Activated effector memory CD4-positive, alpha-beta T cell treated with anti-CD3 and anti-CD28 coated beads, Interleukin-2, amount 50 U/mL, for 16 hours (primary cell): ENCODE measurements at regions not wholly inside any gene's neighbourhood (a gene's known extent, or its start where the extent isn't known, plus 50 kb on each side); places are given as distances from the start of the nearest gene placed in this dataset.
"Not testable (repeated sequence)": the region's sequence is repeated elsewhere in the genome, so short reads cannot be mapped to it uniquely, and the experiment has no call there.

Experiments used
- DNase-seq: peaks from one replicate; pipeline ENCODE4 v3.0.0-alpha.2; 2020

GRCh38 chr11:97461044-97461880, 1071.4 kb downstream of the JRKL start:
- no peak for DNase-seq

DNA sequence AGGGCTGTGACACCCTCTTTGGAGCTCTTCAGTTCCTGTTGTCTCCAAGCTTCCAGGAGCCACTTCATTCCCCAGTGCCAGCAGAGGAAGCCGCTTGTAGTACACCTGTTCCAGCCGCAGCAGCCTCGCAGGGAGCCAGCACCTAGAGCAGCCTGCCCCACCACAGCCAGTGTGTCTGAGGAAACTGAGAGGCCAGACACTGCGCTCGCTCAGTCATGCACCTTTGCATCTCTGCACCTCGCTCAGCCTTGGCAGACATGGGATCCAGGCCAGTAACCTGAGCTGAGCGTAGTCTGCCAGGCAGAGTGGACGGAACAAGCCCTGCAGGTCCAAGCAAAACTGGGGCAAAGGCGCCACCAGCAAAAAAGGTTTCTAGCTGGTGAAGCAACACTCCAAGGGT, 1072.1 kb downstream of the JRKL start:
- DNase-seq: no peak

- no peak for DNase-seq
Observed at GRCh38 chr11:97463891-97464290, 1074.1 kb downstream of the JRKL start.

DNA sequence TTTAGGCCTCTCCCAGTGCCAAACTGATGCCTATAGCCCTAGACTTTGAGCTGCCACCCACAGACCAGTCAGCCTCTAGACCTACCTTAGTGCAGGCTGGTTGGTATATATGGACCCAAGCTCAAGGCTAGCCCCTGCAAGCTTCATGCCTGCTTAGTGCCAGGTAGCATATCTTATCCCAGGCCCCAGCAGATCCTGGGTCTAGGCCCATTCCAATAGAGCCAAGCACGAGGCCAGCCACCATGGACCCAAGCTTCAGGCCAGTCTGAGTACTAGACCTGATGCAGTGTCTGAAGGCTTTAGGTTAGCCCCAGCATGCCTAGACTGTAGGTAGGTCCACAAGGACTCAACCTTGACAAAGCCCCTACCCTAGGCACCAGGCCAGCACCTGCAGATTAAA, 1081.7 kb downstream of the JRKL start:
- no peak for DNase-seq

GRCh38 chr11:97487387-97487786, 1097.6 kb downstream of the JRKL start:
- no peak for DNase-seq

GRCh38 chr11:97498891-97499290, 1109.1 kb downstream of the JRKL start:
- DNase-seq: no peak

DNA sequence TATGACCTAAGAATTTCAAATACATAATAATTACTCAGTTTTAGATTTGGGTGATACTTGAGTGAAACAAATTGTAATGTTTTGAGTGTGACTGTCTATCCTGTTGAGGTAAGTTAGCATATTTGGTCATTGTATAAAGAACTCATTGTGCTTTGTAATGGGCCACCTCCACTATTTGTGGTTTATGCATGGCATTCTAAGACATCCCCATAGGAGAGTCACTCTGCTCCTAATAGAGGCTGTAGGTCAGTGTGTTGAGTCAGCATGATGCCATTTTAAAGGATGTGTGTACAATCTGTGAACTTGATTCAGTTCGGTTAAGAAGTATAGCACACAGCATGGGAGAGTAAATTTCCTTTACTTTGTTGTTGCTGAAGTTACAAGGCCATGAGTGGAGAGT, 1112.4 kb downstream of the JRKL start:
- DNase-seq: no peak

- no peak for DNase-seq
Observed at GRCh38 chr11:97506076-97506759, 1116.4 kb downstream of the JRKL start.

- no peak for DNase-seq
Observed at GRCh38 chr11:97514446-97514845, 1124.6 kb downstream of the JRKL start.

- DNase-seq: no peak
Observed at GRCh38 chr11:97516688-97517087, 1126.9 kb downstream of the JRKL start.

DNA sequence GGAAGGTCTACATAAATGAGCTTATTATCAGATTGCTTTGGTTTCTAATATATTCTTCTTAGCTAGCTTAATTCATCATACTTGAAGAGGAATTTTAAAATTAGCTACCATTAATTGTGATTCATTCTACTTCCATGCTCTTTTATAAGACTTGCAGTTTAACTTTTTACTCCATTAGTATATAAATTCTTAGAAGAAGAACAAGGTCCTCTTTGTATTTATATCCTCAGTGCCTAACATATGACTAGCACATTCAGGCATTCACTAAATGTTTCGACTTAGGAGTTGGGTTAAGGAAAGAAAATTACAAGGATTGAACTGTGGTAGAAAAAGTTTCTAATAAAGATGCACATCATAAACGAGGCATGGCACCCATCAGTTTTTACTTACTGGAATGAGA, 1135.5 kb downstream of the JRKL start:
- no peak for DNase-seq

GRCh38 chr11:97537407-97538150, 1147.8 kb downstream of the JRKL start:
- peak; percentile 57 for DNase-seq

DNA sequence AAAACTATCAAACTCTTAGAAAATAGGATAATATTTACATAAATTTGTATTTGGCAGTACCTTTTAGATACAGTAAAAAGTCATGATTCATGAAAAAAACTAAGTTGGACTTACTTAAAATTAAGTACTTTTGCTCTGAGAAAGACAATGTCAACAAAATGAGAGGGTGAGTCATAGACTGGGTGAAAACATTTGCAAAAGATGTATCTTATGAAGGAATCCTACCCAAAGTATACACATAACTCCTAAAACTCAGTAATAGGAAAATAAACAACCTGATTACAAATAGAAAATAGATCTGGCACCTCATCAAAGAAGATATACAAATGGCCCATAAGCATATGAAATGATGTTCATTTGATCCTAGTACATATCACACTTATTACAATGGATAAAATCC, 1154.6 kb downstream of the JRKL start:
- no peak for DNase-seq

GRCh38 chr11:97548280-97548679, 1158.5 kb downstream of the JRKL start:
- DNase-seq: no peak

GRCh38 chr11:97557399-97557798, 1167.6 kb downstream of the JRKL start:
- no peak for DNase-seq

DNA sequence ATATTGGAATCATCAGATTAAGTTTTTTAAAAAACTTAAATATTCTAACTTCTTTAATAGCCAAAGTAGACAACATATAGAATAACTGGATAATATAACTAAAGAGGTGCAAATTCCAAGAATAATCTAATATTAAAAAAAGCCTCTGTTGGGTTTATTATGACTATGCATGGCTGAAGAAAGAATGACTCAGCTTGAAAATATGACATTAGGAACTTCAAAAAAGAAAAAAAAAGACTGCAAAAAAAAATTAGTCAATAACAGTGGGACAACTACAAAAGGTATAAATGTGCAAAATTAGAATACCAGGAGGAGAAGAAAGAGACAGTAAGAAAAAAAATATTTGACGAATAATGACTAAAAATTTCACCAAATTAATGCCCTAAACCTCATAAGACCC, 1178.0 kb downstream of the JRKL start:
- DNase-seq: no peak

GRCh38 chr11:97570636-97571035, 1180.8 kb downstream of the JRKL start:
- DNase-seq: no peak

DNA sequence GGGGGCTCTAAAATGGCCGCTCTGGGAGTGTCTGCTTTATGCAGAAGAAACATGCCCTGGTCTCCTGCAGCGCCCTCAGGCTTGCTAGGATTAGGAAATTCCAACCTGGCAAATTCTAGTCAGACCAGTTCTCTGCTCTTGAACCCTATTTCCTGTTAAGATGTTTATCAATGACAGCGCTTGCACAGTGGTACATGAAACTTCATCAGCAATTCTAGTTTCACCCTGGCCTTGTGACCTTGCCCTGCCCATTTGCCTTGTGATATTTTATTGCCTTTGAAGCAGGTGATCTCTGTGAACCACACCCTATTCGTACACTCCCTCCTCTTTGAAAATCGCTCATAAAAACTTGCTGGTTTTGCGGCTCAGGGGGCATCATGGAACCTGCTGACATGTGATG, 1184.0 kb downstream of the JRKL start:
- DNase-seq: not testable (repeated sequence)

DNA sequence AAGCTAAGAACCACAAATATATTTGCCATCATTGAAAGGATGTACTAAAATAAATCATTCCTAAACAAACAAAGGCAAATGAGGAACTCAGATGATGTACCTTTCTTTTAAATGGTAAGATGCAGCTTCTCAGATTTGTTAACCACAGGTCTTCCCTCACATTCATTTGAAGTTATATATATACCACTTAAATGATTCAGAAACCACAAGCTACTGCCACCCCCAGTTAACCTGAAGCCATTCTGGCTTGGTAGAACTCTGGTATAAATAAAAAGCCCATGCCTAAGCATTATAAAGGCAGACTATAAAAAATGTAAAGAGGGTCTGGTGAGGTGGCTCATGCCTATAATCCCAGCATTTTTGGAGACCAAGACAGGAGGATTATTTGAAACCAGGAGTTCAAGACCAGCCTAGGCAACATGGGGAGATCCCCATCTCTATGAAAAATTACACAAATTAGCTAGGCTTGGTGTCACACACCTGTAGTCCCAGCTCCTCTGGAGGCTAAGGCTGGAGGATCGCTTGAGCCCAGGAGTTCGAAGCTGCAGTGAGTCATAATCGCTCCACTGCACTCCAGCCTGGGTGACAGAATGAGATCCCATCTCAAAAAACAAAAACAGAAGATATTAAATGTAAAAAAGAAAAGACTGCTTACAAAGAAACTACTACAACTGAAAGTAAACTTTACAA, 1185.3 kb downstream of the JRKL start:
- DNase-seq: no peak

DNA sequence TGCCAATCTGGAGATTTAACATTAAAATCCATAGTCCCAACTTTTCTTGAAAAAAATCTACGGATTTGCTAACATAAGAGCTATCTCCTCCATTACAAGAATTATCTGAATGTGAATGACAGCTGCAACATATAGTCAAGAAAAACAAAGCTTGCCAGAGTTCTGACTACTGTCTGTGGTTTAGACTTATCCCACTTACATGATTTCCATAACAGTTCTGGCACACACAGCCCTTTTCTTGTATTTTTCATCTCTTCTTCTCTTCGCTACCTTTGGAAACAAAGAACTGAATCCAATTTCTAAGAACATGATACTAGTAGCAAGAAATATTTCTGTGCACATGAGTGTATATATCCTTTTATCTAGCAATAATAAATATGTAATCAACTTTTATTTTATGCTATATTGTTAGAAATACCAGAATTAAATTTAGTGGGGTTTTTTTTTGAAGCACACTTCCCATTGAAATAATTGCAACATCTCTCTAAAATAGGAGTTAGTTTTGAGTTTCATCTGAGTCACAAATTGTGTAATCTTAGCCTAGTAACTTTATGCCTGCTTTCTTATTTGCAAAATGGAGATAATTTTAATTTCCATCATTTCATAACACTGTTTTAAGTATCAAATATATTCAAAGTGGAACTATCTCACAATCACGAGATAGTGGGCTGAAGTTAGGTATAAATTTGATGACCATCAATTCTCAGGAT, 1217.6 kb downstream of the JRKL start:
- DNase-seq: no peak

DNA sequence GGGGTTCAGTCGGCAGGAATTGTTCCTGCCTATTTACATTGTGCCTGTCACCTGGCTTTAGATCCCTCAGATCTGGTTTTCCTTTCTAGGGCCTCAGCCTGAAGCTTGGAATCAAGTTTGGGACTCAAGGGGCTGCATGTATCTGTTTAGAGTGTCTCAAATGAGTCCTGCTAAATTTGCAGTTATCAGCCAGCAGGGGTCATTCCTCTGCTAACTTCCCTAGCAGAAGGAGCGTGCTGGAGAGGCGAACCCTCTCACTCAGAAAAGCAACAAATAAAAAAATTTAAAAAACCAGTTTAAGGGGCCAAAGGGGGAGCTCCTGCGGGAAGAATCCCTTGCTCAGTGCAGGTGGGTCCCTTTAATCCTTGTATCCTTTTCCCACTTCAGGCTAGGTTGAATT, 1220.2 kb downstream of the JRKL start:
- no peak for DNase-seq

DNA sequence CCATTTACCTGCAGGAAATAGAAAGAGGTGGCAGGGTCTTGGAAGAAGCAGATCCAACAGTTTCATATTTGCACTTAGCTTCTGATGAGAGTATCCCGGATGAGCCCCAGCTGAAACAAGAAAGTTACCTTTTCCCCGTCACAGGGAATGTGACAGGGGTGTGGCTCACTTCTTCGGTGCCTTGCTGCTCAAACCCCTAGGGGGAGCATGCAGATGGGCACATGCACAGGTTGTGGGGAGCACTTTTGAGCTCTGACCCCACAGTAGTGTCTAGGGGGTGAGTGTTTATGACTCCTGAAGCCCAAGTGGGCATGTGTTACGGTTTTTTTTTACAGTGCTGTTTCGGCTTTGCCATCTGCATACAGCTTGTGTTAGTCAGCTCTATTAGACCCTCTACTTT, 1221.0 kb downstream of the JRKL start:
- DNase-seq: no peak

DNA sequence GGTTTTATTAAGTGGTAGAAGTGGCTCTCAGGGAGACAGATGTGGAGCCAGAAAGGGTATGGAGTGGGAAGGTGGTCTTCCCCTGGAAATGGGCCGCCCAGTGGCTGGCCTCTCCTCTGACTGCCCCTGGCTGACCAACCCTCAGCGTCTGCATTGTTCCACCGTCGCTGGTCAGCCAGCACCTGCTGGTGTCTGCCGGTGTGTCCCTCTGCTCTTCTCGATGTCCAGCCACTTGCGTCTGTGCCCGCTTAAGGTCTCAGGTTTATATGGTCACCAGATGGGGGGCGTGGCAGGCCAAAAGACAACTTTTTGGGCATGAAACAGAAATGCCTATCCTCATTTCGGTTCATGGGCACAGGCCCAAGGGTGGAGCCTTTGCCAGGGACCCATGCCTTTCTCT, 1221.5 kb downstream of the JRKL start:
- no peak for DNase-seq
